ENCODE measurements at regions not wholly inside any gene's neighbourhood (a gene's known extent, or its start where the extent isn't known, plus 50 kb on each side); places are given as distances from the start of the nearest gene placed in this dataset.

- DNase-seq: no peak
These were observed 50.4 kb downstream of the RTL9 start for GRCh38 chrX:110408949-110409588.

DNA sequence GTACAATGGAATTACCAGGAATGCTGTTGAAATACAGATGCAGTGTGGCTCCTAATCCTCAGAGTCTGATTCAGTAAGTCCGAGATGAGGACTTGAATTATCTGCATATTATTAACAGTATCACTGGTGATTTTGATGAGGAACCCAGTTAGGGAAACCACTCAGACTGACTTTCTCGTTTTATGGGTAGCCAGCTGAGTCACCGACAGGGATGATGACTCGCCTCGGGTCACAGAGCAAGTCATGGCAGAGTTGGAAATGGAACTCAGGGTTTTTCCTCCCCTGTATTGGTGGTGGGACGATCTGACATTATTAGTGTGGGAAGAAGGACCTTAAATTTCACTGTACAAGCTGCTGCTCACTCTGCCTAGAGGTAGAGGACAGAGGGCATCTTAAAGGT, 51.3 kb downstream of the RTL9 start:
- DNase-seq: no peak

DNA sequence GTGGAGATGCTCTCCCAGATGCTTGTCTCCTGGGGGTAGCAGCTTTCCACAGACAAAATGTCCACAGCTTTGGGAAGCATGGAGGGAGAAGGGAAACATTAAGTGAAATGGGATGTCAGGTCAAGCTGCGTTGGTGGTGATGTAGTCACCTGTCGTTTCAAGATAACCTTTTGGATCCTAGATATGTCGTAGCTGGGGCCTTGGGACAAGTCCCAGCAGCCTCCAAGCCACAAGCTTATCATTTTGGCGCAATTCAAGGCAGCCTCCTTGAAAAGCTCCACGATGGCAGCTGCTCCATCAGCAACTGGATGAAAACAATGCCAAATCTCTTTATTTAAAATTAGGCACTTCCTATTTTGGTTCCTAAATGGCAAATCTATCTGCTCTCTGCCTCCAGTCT, 52.0 kb downstream of the RTL9 start:
- no peak for DNase-seq

GRCh38 chrX:110412971-110413726, 54.5 kb downstream of the RTL9 start:
- DNase-seq: peak in 2 of 3 donors; percentile 85 to 91

- no peak for DNase-seq
These were observed 55.1 kb downstream of the RTL9 start for GRCh38 chrX:110413727-110414124.

GRCh38 chrX:110414273-110414672, 55.6 kb downstream of the RTL9 start:
- DNase-seq: no peak

GRCh38 chrX:110414679-110415439, 56.2 kb downstream of the RTL9 start:
- peak; percentile 47 to 70 (median 61) for DNase-seq

GRCh38 chrX:110415440-110416170, 57.0 kb downstream of the RTL9 start:
- DNase-seq: no peak

DNA sequence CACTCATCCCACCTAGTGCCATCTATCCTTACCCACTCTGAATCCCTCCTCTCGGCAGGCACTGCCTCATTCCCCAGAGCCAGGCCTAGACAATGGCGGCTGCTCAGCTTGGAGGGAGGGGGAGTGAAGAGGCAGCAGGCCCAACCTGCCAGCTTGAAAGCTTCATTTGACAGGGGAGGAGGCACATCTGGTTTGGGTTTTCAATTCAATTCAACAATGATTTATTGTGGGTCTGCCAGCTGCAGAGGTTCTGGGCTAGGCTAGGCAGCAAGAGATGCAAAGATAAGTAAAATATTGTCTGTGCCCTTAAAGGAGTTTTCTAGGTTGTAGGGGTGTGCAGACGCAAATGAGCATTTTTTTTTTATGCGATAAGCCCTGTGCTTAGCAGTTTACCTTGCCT, 58.5 kb downstream of the RTL9 start:
- no peak for DNase-seq

DNA sequence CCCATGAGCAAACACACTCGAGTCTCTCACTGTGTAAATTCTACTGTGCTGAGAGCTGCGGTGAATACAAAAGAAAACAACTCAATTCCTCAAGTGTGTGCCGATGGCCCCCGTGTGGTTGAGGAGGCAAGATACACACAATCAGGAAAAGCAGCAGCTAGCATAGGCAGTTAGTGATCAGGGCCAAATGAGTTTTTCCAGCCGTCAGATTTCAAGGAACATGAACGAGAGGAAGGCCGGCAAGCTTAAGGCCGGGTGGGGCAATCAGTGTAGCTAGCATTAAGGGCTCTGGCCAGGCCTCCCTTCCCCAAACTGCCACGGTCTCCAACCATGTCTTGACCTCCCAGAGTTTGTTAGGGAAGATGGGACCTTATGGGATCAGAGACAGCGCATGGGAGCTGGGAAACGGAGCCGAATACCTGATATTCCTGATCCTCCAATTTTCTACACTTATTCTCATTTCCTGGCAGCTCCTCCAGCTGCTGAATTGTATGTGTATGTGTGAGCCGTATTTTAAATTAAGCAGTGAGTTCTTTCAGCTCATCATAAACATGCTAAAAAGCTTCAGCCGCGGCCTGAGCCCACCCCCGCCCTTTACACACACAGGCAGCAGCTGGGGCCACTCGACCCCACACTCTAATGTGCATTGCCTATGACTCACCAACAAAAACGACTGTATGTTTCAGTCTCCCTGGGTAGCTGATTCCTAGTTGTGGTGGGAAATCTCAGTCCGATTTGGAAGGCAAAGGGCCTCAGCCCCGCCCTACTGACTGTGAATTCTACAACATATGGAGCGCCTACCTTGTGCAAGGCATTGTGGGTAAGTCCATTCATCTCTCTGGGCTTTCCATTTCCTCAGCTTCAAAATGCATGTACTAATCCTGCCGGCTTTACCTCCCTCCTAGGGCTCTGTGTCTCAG, 59.9 kb downstream of the RTL9 start:
- DNase-seq: peak; percentile 70 to 86 (median 78)

DNA sequence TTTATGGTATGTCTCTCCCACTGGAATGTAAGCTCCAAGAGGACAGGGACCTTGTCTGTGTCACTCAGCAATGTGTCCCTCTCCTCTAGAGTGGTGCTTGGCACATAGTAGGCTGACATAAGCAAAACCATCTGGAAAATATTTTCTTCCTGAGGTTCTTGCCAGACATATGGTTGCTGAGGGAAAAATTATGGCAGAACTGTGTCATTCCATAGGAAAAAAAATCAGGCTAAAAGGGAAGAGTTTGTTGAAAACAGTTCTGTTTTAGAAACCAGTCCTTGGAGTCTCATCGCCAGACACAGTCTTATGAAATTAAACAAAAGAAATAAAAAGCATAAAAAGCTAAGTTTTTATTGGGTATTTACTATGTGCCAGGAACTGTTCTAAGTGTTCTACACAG, 60.9 kb downstream of the RTL9 start:
- DNase-seq: peak in 2 of 3 donors; percentile 55 to 77

- DNase-seq: peak in 1 of 3 donors; percentile 62
These were observed 62.3 kb downstream of the RTL9 start for GRCh38 chrX:110420771-110421499.

GRCh38 chrX:110421500-110422455, 63.1 kb downstream of the RTL9 start:
- peak in 1 of 3 donors; percentile 14 for DNase-seq

DNA sequence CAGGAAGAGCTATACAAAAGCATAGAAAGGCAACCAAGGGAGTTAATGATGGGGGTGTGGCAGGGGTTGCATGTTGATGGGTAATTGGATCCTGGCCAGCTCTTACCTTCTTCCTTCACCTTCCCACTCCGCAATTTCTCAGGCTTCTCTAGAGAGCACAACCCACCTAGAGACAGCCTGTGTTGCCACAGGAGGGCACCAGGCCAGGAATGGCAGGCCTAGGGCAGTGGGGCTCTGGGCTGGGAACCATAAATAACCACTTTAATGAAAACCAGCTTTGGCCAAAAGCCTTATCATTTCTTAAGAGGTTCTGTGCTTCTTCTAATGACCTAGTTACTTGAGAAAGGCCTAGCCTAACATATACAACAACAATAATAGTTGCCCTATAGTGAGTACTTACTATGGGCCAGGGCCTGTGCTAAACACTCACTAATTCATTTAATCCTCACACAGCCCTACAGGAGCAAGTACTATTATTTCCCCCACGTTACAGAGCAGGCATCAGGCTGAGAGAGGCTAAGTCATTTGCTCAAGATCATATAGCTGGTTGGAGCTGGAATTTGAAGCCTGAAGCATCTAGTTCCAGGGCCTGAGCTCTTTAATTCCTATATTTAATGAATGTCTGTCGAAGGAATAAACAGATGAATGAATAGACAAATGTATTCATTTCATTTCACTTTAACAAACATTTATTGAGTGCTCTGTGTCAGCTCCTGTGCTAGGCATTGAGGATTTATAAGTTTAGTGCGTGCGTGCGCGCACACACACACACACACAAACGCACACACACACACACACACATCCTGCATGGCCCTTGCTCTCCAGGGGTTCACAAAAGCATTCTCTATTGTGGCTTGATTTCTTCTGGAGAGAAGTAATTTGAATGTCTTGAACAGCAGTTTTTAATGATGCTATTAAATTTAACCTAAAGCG, 66.8 kb downstream of the RTL9 start:
- no peak for DNase-seq

GRCh38 chrX:110426155-110426504, 67.5 kb downstream of the RTL9 start:
- no peak for DNase-seq

DNA sequence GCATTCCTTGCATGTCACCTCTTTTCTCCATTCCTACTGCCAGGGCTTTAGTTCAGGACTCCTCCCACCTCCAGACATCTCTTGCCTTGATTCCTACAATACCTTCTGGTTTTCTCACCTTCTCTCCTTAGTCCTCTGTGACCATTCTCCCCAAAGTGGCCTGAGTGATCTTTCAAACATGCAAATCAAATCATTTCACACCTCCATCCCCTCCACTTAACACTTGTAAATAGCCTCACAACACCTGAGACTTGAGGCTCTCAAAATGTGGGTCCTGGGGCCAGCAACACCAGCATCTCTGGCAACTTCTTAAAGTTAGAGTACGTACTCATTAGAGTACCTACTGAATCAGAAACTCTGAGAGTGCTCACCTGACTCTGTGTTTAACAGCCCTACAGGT, 68.4 kb downstream of the RTL9 start:
- DNase-seq: no peak

DNA sequence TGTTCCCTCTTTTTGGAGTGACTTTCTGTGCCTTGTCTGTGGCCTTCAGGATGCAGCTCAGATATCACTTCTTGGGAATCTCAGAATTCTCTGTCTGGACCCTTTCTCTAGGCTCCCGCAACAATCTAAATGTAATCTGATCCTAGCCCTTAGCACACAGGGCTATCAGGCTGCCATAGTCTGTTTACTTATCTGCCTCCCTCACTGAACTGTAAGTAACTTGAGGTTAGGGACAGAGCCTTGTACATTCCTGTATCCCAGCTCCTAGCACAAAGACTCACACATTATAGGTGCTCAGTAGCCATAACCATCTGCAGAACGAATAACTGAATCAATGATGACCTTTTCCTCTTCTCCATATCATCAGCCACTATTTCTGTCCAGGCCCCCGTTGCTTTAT, 69.5 kb downstream of the RTL9 start:
- no peak for DNase-seq
